ENCODE measurements at regions not wholly inside any gene's neighbourhood (a gene's known extent, or its start where the extent isn't known, plus 50 kb on each side); places are given as distances from the start of the nearest gene placed in this dataset.

- no peak for DNase-seq (ENCODE audit: low read depth)
Observed at GRCh38 chr17:36816214-36816906, 120.9 kb upstream of the LHX1 start.

- DNase-seq (ENCODE audit: low read depth) = no peak
Observed at GRCh38 chr17:36816907-36817288, 120.4 kb upstream of the LHX1 start.

- DNase-seq (ENCODE audit: low read depth) = no peak
Observed at GRCh38 chr17:36817483-36818048, 119.7 kb upstream of the LHX1 start.

GRCh38 chr17:36818134-36818825, 119.0 kb upstream of the LHX1 start:
- no peak for DNase-seq (ENCODE audit: low read depth)

- DNase-seq (ENCODE audit: low read depth) = no peak
Observed at GRCh38 chr17:36823850-36824677, 113.2 kb upstream of the LHX1 start.

- no peak for DNase-seq (ENCODE audit: low read depth)
Observed at GRCh38 chr17:36824678-36825101, 112.6 kb upstream of the LHX1 start.

- no peak for DNase-seq (ENCODE audit: low read depth)
Observed at GRCh38 chr17:36825113-36825512, 112.2 kb upstream of the LHX1 start.

GRCh38 chr17:36825521-36825920, 111.8 kb upstream of the LHX1 start:
- DNase-seq (ENCODE audit: low read depth) = no peak

- no peak for DNase-seq (ENCODE audit: low read depth)
Observed at GRCh38 chr17:36825951-36826350, 111.3 kb upstream of the LHX1 start.

GRCh38 chr17:36827081-36827480, 110.2 kb upstream of the LHX1 start:
- no peak for DNase-seq (ENCODE audit: low read depth)

- DNase-seq (ENCODE audit: low read depth) = no peak
Observed at GRCh38 chr17:36829676-36830075, 107.6 kb upstream of the LHX1 start.

GRCh38 chr17:36833279-36833678, 104.0 kb upstream of the LHX1 start:
- no peak for DNase-seq (ENCODE audit: low read depth)

- no peak for DNase-seq (ENCODE audit: low read depth)
Observed at GRCh38 chr17:36835036-36835435, 102.2 kb upstream of the LHX1 start.

- DNase-seq (ENCODE audit: low read depth) = no peak
Observed at GRCh38 chr17:36837195-36837938, 99.9 kb upstream of the LHX1 start.

GRCh38 chr17:36837939-36838272, 99.4 kb upstream of the LHX1 start:
- no peak for DNase-seq (ENCODE audit: low read depth)

GRCh38 chr17:36839256-36839655, 98.0 kb upstream of the LHX1 start:
- no peak for DNase-seq (ENCODE audit: low read depth)

- no peak for DNase-seq (ENCODE audit: low read depth)
Observed at GRCh38 chr17:36840796-36841195, 96.5 kb upstream of the LHX1 start.

GRCh38 chr17:36842231-36842819, 95.0 kb upstream of the LHX1 start:
- DNase-seq (ENCODE audit: low read depth) = no peak

- DNase-seq (ENCODE audit: low read depth) = no peak
Observed at GRCh38 chr17:36842963-36843558, 94.2 kb upstream of the LHX1 start.

- no peak for DNase-seq (ENCODE audit: low read depth)
Observed at GRCh38 chr17:36844013-36844412, 93.3 kb upstream of the LHX1 start.

- DNase-seq (ENCODE audit: low read depth) = no peak
Observed at GRCh38 chr17:36844601-36845000, 92.7 kb upstream of the LHX1 start.

Data from stimulated activated CD8-positive, alpha-beta memory T cell treated with anti-CD3 and anti-CD28 coated beads, Interleukin-12 subunit alpha, Interleukin-12 subunit beta, amount 100 ng/mL, for 4 hours (primary cell).